Anterior cingulate cortex (tissue), 58 donors: ENCODE measurements at regions not wholly inside any gene's neighbourhood (a gene's known extent, or its start where the extent isn't known, plus 50 kb on each side); places are given as distances from the start of the nearest gene placed in this dataset.

Experiments
- DNase-seq, 58 donors: peaks; one replicate each; lab custom pipeline; 2025; lab: John Stamatoyannopoulos, UW

DNA sequence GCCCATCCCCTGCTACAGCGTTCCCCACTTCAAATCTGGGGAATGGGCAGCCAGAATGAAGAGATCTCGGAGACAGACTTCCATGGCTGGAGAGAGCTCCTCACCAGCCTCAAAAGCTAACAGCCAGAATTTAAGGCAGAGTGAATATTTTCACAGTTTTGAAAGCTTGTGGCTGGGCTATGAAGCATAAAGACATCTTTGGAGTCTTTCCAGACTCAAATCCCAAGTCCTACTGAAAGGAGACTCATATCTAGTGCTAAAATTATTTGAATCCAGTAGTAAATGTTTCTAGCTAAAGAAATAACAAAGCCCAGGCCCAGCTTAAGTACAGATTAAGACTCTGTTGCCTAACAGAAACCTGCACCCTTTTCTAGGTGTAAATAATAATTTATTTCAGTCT lies 628.4 kb upstream of the ALCAM start:
- no peak for DNase-seq

DNA sequence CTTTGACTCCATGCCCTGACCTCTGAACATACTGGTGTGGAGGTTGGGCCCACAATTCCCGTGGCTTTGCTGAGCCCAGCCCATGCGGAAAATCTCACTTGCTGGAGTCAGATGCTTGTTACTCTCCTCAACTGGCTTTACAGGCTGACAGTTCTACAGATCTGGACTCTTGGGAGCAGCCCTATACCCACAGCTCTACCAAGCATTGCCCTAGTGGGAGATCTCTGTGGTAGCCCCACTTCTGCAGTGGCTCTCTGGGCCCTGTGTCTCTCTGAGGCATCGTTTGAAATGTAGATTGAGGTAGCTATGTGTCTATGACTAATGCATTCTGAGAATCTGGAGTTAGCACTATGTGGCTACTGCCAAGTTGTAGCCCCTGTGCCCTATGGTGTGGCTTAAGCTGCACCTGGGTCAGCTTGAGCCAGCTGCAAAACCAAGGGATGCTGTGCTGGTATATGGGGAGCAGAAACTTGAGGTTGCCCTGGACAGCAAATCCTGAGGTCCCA lies 625.8 kb upstream of the ALCAM start:
- DNase-seq, result no peak

DNA sequence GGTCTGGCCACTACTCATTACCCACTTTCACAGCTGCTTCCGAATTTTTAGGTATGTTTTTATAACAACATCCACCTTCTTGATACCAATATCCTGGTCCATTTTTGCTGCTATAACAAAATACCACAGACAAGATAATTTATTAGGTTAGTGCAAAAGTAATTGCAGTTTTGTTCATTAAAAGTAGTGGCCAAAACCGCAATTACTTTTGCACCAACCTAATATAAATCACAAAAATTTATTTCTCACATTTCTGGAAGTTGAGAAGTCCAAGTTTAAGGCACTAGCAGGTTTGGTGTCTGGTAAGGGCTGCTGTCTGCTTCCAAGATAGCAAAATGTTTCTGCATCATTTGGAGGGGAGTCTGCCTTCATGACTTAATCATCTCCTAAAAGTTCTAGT lies 624.7 kb upstream of the ALCAM start:
- DNase-seq, result no peak

DNA sequence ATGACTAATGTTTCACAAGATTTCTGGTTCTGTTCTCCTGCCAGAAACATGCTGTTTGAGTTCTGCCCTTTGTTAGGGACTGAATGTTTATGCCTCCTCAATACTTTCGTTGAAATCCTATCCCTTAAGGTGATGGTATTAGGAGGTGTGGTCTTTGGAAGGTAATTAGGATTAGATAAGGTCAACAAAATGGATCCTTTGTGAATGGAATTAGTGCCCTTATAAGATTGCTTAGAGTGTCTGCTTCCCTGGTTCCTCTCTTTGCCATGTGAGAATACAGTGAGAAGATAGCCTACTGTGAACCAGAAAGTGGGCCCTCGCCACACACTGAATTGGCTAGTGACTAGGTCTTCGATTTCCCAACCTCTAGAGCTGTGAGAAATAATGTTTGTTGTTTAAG lies 621.4 kb upstream of the ALCAM start:
- DNase-seq, result no peak

DNA sequence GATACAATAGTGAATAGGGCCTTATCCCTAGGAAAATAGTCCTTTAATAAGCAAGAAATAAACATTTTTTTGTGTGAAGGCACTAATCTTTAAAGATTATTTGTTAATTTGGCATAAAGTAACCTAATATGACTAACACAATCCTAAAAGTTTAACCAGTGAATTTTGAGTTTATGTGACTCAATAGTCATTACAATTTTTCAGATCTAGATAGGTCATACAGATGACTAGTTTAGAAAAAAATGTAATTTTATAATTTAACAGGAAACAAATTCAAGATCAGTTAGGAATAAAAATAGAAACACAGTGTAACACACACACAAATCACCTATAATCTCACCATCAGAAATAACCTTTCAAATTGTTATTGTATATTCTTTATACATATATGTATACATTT lies 620.7 kb upstream of the ALCAM start:
- no peak for DNase-seq

DNA sequence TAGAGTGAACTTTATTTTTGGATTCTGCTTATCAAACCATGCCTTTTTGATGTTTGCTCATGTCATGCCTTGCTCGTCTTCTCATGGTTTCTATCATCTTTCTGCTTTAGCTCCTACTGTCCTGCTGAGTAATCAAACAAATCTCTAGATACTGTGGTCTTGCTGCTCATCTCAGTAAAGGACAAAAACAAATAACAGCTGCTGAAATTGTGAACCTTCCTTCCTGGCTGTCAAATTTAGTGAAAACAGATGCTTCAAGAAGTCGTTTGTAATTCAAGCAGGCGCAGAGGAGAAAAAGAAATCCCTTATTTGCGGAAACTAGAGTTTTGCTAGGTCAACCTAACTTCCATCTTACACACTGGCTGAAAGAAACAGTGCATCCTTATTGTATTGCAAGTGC lies 616.1 kb upstream of the ALCAM start:
- DNase-seq, result no peak

DNA sequence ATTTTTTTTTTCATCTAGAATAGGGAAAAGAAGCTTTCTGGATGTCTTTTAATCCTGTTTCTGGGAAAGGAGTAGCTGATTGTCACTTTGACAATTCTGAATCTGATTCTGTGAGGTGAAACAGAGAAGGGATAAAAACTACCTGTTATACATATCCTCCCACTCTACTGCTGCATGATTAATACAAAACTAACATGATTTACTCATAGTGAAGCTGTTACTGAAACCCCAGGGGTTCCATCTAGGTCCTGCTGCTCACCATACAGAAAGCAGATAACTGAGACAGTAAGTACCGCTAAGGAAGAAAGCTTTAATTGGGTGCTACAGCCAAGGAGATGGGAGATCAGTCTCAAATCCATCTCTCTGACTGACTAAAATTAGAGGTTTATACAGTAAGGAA lies 610.9 kb upstream of the ALCAM start:
- DNase-seq, result no peak

DNA sequence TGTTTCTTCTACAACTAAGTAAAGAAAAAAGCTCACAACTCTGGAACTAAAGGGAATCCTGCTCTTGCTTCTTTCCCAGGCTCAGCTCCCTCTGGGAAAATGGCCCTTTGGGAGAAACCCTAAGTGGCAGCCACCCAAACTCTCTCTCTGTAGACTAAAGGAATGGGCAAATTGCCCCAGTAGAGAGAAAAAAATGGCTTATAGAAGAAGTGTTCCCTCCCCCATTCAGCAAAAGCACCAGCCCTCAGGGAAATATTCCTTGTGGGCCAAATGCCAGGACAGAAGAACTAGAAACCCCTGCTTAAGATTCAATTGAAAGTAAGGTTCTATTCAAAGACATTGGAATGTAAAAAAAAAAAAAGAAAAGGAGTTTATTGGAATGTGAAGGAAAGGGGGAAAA lies 603.7 kb upstream of the ALCAM start:
- DNase-seq, result peak in 40 of 58 donors; percentile 1 to 82 (median 17)

DNA sequence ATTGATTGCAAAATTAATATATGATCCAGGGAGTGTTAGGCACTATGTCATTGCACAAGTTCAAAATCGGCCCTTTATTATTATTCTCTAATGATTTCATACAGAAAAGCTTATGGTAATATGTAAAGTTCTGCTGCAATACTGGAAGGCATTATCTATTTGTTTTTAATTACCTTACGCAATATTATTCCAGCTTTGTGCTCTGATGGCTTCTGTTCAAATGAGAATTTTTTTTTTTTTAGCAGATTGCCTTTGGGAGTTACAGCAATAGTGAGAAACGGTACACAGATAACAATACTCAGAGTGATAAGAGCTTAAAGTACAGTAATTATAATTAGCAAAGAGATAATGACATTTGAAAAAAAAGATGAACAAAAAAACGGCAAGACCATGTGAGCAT lies 602.2 kb upstream of the ALCAM start:
- no peak for DNase-seq

DNA sequence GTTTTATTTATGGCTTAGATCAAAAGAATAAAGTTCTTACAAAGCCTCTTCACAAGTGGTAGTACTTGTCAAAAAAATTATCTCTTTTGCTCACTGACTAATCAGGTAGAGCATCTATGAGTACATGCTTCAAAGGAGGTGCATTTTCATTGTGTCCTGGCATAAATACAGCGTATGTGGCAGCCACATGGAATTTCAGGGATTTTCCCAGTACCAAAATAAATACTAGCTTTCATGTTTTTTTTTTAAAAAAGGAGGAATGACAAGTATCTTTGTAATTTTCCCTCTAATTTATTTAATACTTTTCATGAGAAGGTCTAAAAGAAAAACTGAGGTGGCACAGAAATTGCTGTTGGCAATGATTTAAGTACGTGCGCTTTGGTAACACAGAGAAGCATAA lies 597.8 kb upstream of the ALCAM start:
- DNase-seq, result no peak

DNA sequence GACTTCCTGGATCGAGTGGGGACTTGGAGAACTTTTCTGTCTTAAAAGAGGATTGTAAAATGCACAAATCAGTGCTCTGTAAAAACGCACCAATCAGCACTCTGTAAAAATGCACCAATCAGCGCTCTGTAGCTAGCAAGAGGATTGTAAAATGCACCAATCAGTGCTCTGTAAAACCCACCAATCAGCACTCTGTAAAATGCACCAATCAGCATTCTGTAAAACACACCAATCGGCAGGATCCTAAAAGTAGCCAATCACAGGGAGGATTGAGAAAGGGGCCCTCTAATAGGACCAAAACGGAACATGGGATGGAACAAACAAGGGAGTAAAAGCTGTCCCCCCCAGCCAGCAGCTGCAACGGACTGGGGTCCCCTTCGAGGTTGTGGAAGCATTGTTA lies 587.4 kb upstream of the ALCAM start:
- no peak for DNase-seq

DNA sequence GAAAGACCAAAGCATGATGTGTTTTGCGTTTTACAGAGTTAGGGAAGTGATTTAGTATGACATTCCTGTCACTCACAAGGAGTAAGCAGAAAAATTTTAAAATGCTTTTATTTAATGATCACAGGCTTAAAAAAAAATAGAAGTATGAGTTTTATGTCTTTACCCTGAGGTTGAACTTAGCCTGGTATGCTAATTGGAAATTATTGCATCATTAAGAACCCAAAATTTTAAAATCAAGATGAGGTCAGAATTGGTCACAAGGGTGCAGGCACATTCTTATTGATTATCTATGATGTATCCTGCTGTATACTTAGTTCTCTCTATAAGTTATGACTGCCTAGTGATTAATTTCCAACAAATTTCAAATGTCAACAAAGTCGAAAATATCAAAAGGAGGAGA lies 585.6 kb upstream of the ALCAM start:
- no peak for DNase-seq

DNA sequence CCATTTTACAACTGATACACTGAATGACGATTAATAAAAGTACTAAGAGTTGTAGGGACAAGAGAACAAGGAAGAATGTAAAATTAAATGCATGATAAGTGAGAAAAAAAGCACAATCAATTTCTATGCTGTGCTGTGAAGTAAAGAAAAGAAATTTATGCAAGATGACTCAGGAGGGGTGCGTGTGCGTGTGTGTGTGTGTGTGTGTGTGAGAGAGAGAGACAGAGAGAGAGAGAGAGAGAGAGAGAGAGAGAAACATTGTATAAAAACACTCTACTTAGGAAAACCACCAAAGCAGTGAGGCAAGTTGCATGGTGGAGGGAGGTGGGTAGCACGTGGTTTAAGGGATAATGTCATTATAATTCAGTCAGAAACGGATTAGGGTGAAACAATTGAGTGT lies 580.8 kb upstream of the ALCAM start:
- DNase-seq, result no peak

DNA sequence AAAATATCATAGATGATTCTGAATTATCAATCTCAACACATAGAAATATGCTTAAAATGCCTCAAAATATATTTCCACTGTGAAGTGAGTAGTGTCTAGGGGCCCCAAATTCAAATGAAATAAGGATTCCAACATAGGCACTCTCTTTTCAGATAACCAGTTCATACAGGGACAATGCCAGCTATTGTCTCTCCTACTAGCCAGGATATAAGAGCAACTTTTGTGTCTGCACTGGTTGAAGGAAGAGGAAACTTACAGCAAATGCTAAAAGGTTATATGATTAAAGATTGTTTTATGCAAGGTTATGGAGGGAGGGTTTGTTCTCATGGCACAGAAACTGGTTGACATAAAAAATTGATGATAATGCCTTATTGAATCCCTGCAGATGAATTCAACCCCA lies 579.4 kb upstream of the ALCAM start:
- DNase-seq, result no peak

DNA sequence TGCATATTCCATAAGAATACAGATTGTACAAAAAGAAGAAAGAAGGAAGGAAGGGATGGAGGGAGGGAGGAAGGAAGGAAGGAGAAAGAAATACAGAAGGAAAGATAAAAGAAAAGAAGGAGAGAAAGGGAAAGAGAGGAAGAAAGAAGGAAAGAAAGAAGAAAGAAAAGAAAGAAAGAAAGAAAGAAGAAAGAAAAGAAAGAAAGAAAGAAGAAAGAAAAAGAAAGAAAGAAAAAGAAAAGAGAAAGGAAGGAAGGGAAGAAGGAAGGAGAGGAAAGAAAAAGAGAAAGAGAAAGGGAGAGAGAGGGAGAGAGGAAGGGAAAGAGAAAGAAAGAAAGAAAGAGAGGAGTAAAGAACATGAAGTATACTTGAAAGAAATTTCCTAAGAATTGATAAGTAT lies 577.9 kb upstream of the ALCAM start:
- DNase-seq, result no peak

DNA sequence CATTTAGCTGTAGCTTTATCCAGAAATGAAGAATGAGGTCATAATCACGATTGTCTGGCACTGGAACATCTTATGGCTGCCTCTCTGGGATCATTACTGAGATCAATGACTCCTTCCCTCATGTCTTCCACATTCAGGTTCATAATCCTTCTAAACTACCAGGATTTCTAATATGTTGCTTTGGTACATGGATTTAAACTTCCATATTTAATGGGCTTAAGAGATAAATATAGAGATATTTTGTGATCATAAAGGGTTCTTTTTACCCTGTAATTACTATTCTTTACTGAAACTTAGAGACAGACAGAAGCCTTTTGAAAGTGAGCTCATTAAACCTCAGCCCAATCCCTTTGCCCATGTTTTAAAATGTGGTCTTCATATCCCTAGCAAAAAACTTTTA lies 575.4 kb upstream of the ALCAM start:
- no peak for DNase-seq

DNA sequence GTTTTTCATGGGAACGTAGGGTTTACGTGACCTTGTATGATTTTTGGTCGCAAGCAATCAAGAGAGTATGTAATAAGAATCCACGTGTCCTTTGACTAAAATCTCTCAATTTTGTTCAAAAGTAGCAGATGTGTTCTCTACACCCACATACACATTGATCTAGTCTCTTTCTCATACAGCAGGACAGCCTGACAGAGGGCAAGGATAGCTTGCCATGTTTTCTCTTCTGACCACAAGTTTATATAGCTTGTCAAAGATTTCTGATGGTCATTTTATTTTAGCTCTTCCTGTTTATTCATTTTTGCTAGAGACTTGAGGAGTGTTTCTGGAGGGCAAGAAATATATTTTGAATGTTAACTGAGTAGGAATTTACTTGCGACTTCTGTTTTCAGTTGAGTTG lies 570.2 kb upstream of the ALCAM start:
- DNase-seq, result no peak

DNA sequence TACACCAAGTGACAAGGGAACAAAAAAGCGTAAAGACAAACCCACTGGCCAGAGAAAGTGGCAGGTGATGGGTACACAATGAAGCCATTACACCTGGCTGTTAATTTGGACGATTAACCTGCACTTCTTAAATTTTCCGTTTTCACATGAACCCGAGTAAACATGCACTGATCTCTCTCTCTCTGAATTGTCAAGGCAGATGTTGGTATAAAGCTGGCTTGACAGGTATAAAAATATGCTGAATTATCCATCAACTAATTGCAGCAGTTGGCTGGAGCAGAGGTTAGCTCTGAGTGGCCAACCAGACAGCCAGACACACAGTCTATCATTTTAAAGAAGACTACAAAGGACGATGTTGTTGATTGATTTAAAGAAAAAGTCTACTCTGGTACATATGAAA lies 561.7 kb upstream of the ALCAM start:
- no peak for DNase-seq

DNA sequence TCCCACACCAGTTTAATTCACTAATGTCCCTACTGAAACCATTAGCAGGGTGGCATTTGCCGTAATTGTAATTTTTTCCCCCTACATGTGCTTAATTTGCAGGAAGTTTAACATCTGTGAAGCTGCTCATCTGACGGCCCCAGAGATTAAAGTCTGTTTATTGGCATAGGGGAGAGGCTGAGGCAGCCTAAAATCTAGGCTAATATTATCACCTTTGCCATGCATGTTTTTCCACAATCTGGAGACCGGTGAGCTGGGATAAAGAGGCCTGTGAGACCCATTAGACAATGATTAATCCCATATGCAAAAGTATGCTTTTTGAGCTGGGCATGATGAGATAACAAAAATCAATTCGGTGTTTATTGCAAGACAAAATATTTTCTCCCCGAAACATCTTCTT lies 561.2 kb upstream of the ALCAM start:
- DNase-seq, result no peak

DNA sequence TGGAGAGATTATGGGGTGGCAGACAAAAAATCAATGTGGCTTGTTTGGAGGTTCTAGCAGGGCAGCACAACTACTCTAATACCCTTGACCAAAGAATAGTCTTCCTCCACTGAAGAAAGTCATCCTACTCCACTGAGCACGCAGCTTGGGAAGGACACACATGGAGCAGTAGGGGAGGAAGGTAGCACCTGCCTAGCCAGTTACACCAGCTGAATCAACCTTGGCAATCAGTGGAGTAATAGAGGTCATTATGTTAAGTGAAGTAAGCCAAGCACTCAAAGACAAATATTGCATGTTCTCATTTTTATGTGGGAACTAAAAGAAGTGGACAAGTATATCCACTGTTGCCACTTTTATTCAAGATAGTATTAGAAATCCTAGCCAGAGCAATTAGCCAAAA lies 555.8 kb upstream of the ALCAM start:
- DNase-seq, result no peak

DNA sequence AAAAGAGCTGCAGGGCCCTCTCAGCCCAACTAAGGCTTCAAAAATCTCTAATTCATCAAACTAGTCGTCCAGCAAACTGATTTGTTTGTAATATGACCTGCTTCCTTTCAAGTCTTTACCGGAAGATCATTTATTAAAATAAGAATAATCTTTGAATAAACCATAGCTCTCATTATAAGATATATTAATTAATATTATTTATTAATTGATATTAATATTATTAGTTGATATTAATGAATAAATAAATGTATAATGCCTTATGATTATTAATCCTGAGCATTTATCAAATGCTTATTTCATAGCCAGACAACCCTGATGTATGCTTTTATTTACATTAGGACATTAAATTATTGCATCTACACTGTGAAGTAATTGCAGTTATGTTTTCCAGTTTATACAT lies 550.7 kb upstream of the ALCAM start:
- DNase-seq, result no peak

DNA sequence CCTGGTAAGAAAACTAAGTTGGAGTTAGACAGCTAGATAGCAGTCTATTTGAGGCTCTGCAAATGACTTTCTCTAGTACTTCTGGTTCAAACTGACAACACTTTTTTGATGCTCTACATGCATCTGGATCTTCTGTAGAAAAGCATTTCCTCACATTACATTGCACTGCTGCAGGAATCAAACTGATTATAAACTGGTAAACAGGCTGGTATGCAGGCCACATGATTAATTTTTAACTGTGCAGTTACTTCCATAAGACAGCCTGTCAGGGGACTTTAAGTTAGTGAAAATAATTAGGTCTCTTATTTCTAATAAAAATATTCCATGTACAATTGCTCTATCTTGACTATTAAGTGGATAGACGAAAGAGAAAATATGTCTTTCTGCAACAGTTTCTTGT lies 550.0 kb upstream of the ALCAM start:
- no peak for DNase-seq

DNA sequence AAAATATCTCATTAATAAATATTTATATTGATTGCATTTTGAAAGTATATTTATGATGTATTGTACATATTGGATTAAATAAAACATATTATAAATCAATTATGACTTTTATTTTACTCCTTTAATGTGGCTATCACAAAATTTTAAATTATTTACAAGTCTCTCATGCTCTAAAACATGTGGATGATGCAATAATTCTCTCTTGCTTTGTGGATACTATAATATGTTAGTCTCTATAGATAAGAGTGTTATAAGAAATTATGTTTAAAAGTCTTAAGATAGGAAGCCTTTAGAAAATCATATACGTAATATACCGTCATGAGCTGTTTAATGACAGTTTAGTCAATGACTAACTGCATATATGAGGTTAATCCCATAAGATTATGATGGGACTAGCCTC lies 547.4 kb upstream of the ALCAM start:
- no peak for DNase-seq

DNA sequence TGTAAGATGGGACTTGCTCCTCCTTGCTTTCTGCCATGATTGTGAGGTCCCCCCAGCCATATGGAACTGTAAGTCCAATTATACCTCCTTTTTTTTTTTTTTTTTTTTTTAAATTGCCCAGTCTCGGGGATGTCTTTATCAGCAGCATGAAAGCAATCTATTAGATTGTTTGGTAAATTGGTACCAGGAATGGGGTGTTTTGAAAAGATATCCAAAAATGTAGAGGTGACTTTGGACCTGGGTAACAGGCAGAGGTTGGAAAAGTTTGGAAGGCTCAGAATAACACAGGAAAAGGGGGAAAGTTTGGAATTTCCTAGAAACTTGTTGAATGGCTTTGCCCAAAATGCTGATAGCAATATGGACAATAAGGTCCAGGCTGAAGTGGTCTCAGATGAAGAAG lies 545.8 kb upstream of the ALCAM start:
- no peak for DNase-seq
